Right lobe of liver (tissue), 4 donors: ENCODE measurements at regions not wholly inside any gene's neighbourhood (a gene's known extent, or its start where the extent isn't known, plus 50 kb on each side); places are given as distances from the start of the nearest gene placed in this dataset.

Experiments used
- POLR2A ChIP-seq: fragments of 450-650 bp; IDR thresholded peaks from one replicate; pipeline ENCODE4 v1.6.1; 2017; ENCODE audit warnings: antibody characterized with exemption, mild to moderate bottlenecking
- TF ChIP-seq, protein P1 (sequence below), 4 donors: fragments of 200-600 bp in 3 of 4; fragments of 450-650 bp in 1 of 4; IDR thresholded peaks; one replicate each; pipeline versions ENCODE4 v1.5.1 to v1.8.0; 2016 to 2022; ENCODE audit warnings: antibody characterized with exemption in 4 of 4, mild to moderate bottlenecking in 2 of 4
- donor health status: DM: no; HTN: no; CAD: no.
- donor health status: DM: no; HTN: no; CAD: no.
- donor health status: DM: no; HTN: yes; CAD: no.

GRCh38 chr2:191533693-191534180 is 144.2 kb upstream of the NABP1 start:
- TF ChIP-seq, protein P1, sequence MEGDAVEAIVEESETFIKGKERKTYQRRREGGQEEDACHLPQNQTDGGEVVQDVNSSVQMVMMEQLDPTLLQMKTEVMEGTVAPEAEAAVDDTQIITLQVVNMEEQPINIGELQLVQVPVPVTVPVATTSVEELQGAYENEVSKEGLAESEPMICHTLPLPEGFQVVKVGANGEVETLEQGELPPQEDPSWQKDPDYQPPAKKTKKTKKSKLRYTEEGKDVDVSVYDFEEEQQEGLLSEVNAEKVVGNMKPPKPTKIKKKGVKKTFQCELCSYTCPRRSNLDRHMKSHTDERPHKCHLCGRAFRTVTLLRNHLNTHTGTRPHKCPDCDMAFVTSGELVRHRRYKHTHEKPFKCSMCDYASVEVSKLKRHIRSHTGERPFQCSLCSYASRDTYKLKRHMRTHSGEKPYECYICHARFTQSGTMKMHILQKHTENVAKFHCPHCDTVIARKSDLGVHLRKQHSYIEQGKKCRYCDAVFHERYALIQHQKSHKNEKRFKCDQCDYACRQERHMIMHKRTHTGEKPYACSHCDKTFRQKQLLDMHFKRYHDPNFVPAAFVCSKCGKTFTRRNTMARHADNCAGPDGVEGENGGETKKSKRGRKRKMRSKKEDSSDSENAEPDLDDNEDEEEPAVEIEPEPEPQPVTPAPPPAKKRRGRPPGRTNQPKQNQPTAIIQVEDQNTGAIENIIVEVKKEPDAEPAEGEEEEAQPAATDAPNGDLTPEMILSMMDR (IDR thresholded peaks at IDR 0.05), result no peak
- TF ChIP-seq POLR2A, result no peak
